ENCODE measurements at regions not wholly inside any gene's neighbourhood (a gene's known extent, or its start where the extent isn't known, plus 50 kb on each side); places are given as distances from the start of the nearest gene placed in this dataset.

- TF ChIP-seq CHD7 (IDR thresholded peaks at IDR 0.05; ENCODE audit: insufficient replicate concordance, low read length): no peak
Measured at GRCh38 chr21:24881506-24881905, 725.8 kb downstream of the MRPL39 start (continued).
